HK-2 (cell line): ENCODE measurements at regions not wholly inside any gene's neighbourhood (a gene's known extent, or its start where the extent isn't known, plus 50 kb on each side); places are given as distances from the start of the nearest gene placed in this dataset.
"Not testable (repeated sequence)": the region's sequence is repeated elsewhere in the genome, so short reads cannot be mapped to it uniquely, and the experiment has no call there.

Experiments used
- DNase-seq: peaks from one replicate; pipeline ENCODE4 v3.0.0-alpha.2; 2018; ENCODE audit not compliant: unreplicated experiment

DNA sequence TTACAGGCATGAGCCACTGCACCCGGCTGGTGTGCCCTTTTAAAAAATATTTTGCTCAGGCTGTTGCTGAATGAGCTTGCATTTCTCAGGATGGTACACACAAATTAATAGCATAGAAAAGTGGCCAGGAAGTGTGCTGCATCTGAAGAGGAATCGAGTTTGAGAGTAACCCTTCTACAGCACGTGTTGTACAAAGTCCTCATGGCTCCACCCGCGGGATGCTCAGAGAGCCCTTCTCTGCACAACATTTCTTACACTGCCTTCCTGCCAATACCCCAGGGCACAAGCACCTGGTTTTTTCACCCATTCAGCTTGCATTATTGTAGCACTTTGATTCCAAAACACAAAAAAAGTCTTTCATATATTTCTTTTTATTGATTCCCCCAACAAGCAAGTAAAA lies 90.1 kb upstream of the NEDD4L start:
- DNase-seq = no peak

DNA sequence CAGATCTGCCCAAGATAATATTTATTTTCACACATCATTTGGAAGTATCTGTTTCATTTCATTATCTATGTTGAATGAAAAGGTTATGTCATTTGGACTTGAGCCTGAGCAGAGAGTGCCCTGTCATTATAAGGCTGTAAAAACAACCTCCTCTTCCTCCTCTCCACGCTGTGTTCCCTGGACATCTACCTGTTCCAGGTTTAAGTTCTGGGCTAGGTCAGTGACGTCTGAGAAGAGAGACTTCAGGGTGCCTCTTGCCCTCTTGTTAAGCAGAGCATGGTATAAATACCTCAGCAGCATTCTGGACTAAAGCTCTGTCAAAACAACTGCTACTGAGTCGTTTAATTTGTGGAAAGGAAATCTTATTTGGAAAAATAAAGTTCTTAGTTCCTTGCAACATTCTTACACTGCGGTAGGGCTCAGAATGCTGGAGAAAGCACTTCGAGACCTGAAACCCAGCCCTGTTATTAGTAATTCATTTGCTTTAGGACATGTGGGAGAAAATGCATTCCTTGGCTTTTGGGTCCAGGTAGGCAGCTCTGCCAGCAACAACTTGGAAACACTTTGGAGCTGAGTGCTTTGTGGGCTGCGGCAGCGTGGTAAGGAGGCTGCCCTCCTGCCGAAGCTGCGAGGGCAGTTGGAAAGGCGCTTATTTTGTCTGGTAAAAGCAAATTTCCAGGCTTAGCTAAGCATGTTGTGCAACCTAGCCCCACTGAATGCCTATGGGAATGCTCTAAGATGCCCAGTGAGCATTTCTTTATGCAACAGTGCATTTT lies 91.8 kb upstream of the NEDD4L start:
- DNase-seq = no peak

DNA sequence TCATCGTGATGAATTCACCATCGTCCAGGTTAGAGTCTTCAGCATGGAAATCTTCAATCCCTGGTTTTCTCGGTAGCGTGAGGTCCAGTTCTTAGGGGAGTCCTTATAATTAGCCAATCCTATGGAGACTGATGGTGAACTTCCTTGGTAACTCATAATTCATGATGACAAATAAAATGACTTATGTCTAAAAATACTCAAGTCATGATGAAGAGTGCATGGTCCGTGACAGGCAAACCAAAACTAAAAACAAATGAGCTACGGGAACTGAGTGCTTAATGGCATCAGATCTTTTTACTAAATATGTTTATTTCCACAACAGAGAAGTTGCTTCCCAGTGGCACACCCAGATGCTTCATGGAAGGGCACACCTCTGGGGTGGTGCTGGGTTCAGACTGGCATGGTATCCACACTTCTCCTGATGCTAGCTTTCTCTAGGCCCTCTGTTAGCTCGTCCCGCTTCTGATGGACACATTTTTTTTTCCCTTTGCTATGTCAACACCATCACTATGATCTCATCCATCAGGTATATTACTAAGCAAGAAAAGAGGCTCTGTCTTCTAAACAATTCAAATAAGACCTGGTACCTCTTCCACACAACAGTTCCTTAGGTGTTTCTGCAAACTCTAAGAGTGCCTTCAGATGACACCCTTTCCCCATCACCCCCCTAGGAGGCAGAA lies 92.8 kb upstream of the NEDD4L start:
- no peak for DNase-seq

DNA sequence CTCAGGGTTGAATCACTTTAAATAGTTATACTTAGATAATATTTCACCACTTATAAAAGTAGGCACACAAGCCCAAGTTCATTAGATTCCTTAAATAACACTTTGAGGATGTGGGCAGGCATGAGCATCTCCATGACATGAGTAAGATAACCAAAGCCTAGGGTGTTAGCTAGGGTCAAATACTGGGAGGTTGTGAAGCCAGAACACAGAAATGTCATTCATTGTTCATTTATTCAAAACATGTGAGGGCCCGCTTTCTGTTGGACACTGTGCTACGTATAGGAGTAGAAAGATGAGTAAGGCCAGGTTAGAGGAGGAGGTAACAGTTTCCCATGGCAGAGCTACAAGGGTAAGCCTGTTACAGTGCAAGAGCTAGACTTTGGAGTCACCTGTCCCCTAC lies 93.5 kb upstream of the NEDD4L start:
- no peak for DNase-seq

DNA sequence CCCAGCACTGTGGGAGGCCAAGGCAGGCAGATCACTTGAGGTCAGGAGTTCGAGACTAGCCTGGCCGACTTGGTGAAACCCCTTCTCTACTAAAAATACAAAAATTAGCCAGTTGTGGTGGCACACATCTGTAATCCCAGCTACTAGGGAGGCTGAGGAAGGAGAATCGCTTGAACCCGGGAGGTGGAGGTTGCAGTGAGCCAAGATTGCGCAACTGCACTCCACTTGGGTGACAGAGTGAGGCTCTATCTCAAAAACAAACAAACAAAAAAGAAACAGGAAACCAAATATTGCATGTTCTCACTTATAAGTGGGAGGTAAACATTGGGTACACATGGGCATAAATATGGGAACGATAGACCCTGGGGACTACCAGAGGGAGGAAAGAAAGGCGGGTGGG lies 94.7 kb upstream of the NEDD4L start:
- DNase-seq = not testable (repeated sequence)

DNA sequence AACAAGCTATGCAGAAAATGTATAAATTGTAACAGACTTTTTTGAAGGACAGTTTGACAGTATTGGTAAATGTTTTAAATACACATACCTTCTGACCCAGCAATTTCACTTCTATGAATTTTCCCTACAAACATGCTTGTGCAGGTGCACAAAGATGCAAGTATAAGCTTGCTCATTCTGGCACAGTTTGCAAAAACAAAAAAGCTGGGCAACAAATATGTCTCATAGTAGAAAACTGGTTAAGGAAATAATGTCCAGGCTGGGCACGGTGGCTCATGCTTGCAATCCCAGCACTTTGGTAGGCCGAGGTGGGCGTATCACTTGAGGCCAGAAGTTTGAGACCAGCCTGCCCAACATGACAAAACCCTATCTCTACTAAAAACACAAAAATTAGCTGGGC lies 96.9 kb upstream of the NEDD4L start:
- no peak for DNase-seq

DNA sequence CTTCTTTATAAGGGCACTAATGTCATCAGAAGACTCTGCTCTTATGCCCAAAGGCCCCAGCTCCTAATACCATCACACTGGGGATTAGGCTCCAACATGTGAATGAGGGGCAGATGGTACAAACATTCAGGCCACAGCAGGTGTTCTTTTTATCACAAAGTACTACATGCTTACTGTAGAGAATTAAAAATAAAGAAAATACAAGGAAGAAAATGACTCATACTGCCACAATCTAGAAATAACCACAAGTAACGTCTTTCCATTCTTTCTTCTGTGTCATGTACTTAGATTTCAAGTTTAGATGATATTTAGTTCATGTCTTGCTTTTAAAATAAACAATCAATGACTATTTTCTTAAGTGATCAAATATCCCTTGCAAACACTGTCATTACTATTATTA lies 100.3 kb upstream of the NEDD4L start:
- no peak for DNase-seq

DNA sequence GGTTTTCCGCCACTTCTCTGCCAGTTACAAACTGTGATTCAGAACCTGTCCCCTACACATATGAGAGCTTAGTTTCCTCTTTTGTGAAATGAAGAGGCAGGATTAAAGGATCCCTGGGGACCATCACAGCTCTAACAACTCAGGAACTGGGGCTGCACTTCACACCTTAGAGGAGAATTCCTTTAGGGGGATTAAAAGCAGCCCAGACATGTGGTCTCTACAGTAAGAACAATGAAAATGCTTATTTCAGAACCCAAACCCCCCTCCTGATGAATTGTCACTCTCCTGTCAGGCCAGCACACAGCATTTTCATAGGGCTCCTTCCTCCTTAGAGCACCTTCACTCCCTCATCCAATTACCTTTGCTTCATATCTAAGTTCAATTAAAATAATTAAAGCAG lies 101.5 kb upstream of the NEDD4L start:
- DNase-seq = no peak

DNA sequence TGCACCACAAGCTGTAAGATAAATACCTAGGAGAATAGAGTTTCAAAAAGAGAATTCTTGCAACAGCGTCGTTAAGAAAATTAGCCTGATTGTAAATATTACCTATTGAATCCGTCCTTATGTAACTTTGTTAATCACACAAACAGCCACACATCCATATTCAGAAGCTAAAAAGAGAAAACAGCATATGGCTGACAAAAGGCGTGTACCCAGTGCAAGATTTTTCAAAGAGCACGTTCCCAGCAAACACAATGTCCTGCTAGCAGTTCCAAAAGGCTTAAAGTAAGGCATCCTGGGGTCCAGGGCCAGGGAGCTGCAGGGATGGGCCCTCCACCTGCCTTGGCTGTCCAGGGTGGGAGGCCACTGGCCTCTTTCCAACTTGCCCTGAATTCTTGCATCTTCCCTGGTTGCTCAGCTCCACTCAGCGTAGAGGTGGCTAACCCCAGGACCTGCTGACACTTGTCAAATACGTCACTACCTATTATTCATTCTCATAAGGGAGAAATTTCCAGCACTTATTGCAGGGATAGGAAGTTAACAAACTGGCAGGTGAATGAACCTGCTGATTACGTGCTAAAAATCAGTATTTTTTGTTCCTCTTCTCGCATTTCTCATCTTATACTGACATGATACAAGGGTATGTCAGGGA lies 102.1 kb upstream of the NEDD4L start:
- no peak for DNase-seq

DNA sequence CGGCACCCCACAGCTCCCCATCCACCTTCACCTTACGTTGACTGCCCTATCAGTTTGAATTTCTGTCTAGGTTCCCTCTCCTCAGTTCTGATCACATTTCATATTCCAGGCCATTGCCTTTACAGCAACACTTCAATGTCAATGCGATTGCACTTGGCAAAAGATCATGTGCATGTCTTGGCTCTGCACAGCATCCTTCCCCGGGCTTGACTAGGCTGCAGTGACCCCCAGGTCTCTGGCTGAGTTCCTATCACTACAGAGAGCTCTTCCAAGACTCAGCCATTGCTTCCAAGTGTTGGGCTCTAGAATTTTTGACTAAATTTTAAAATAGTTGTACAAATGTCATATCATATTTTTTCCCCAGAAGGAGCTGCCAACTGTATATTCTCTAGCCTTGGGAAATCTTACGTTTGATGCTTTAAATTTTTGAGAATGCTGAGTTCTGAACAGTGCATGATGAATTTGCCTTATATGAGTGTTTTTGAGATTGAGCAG lies 103.8 kb upstream of the NEDD4L start:
- no peak for DNase-seq

DNA sequence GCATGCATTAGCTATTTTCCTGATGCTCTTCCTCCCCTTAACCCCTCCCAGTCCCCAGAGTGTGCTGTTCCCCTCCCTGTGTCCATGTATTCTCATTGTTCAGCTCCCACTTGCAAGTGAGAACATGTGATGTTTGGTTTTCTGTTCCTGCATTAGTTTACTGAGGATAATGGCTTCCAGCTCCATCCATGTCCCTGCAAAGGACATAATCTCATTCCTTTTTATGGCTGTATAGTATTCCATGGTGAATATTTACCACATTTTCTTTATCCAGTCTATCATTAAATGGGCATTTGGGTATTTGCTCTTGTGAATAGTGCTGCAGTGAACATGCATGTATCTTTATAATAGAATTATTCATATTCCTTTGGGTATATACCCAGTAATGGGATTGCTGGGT lies 109.7 kb upstream of the NEDD4L start:
- DNase-seq = not testable (repeated sequence)

DNA sequence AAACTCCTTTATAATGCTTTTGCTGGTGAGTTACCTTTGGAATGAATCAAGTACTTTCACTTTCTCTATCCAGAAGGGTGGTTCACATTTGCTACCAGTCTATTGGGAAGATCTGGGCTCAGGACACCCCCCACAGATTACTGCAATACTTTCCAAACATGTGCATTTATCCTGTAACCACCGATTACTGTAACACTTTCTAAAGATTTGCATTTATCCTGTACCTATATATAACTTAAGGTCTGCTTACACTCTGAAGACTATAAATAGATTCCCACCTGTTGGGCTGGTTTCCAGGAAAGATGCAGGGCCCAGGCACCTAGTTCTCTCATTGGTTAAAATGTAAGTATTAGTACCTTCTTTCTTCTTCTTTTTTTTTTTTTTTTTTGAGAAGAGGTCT lies 113.0 kb upstream of the NEDD4L start:
- DNase-seq = no peak

DNA sequence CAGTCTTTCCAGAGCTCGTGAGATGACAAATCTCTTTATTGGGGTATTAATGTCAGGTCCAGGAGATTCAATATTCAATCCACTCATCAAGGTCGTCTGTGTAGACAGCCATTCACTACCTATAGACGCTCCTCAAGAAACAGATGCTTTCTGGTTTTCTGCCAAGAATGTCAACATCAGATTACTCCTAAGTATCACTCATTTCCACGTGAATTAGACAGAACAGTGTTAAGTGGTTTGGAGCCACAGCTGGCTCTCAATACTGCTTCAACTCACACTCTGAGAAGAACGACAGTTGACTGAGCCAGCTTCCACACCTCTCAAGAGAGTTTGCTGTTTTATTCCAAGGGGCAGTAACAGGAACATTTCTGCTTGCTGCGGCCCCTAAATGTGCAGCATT lies 113.5 kb upstream of the NEDD4L start:
- no peak for DNase-seq

DNA sequence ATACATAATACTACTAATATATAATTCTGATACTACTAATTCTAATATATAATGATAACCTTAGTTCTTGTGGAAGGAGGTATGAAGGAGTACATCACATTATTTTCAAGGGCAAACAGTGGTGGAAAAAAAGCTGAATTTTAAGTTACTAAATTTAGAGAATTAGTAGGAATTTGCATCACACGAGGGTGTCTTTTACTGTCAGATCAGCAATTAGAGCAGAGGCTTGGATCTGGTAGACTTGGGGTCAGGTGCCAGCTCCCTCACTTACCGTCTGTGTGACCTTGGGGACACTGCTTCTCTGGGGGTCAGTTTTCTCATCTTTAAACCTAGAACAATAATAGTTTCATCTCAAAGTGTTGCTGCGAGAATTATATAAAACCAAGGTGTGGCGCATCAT lies 114.1 kb upstream of the NEDD4L start:
- DNase-seq = no peak

DNA sequence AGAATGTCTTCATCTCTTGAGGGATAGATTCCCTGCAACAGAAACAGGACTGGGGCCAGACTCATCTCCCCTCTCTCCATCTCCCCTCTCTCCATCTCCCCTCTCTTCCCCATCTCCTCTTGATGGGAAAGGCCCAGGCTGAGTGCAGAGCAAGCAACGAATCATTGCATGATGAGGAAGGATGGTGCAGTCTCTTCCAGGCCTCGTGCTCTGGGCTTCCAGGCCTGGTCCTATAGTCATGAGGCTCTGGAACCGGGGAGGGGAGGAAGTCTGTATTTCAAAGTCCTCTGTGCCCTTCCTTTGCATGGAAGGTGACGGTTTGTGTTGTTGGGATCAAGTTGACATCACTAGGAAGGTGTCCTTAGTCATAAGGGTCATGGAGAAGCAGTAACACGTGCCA lies 115.6 kb upstream of the NEDD4L start:
- DNase-seq = no peak

DNA sequence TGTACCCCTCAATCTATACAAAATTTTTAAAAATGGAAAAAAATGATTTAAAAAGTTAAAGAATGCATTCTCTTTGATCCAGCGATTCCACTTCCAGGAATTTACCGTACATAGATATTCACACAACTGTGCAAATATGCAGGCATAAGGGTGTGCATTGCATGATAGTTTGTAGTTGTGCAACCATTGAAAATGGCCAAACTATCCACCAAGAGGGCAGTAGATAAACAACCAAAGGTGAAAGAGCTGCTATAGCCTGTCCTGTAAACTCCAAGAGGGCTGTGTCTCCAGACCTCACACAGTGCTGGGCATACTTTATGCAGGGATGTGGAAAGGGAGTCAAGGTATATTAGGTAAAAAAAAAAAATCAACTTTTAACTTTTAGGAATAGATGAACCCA lies 116.5 kb upstream of the NEDD4L start:
- no peak for DNase-seq

DNA sequence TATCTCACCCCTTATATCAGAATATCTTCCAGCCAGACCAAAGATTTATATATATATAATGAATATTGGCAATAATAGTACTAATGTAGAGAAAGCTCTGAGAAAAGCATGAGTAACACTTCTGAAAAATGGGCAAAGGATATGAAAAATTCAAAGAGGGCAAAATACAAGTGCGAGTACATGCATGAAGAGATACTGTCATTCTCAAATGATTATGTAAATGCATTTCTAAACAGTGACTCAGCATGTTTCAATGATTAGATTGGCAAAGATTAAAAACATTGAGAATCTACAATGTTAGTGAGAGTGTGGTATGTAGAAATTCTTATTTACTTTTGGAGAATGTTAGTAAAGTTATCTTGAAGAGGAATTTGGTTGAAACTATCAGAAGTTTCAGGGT lies 118.3 kb upstream of the NEDD4L start:
- DNase-seq = no peak

DNA sequence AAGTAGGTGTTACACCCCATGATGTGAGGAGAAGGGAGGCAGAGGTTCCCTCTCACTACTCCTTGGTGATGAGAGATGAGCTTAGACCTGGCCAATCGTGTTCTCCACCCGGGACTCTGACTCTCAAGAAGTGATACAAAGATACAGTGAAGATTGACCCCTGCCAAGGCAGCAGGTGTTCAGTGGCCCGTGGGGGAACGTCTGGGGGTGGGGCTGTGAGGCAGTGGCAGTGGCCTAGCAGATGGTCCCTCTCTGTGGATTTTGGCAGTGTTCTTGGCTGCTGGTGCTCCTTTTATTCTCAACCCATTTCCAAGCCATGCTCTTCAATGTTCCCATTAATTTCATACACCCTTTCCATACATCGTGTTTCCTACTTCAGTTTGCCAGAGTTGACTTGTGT lies 120.4 kb upstream of the NEDD4L start:
- DNase-seq = no peak

DNA sequence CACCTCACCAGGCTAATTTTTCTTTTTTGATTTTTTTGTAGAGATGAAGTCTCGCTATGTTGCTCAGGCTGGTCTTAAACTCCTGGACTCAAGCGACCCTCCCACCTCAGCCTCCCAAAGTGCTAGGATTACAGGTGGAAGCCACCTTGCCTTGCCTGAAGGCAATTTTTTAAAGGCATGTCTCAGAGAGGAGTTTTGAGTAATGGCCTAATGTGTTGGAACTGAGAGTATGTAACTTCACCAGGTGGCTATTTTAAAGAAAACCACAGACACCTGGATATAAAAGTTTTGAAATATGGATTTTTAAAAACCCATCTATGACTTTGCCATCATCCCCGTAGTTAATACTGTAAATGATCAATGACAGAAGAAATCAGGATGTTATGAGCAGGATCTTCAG lies 119.8 kb upstream of the ATP8B1 start:
- no peak for DNase-seq

DNA sequence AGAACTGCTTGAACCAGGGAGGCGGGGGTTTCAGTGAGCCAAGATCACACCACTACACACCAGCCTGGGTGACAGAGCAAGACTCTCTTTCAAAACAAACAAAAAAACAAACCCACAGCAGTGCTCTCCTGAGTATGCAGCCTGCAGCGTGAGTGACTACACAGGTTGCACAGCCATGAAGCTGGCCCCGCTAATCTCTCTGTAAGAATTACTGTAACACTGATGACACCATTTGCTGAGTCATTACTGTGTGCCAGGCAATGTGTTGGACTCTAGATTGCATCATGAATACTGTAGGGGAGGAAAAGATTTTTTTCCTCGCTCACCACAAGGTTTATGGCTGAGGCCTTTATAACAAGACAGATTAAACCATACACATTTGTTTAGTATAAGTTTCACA lies 118.6 kb upstream of the ATP8B1 start:
- DNase-seq = no peak

DNA sequence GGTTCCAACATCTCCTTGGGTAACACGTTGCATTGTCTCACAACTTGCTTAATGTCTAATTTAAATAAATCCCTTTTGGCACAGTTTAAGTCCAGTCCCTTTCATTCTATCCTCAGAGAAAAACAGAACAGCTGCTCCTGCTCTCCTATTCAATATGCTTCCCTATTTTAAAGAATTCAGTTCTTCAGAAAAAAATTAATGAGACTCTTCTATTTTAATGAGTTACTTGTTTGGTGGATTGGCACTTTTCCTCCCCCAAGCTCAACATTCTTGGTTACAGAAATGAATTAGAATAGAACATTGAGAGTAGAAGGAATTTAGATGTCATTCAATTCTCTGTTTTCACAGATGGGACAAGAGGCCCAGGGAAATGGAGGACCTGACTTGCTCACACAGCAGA lies 116.9 kb upstream of the ATP8B1 start:
- no peak for DNase-seq

DNA sequence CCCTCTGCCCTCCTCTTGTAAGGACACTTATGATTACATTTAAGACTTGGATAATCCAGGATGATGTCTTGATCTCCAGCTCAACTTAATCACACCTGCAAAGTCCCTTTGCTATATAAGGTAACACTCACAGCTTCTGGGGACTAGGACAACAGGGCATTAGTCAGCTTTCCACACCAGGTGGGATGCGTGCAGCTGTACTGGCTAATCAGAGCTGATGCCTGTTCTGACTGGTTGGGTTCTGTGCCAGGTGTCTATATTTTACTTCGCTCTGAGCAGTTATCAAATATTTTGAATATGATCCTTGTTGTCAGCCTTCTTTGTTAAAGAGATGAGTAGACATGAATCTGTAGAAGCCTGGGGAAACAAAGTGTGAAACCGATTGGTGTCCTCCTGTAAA lies 115.5 kb upstream of the ATP8B1 start:
- no peak for DNase-seq

DNA sequence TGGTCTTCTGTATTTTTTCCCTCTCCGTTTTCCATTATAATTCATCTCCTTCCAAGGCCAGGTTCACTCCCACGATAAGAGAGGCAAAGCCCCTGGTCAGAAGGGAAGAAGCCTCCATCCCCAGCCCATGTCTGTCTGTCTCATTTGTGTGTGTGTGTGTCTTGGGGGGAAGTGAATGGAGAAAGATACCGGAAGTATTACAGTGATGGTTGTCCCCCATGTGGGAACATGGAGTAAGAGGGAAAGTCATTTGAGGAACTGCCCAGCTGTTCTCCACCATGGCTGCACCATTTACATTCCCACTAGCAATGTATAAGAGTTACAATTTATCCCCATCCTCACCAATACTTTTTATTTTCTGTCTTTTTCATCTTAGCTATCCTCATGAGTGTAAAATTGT lies 113.6 kb upstream of the ATP8B1 start:
- DNase-seq = no peak
